IMR-90 (cell line): ENCODE measurements at regions not wholly inside any gene's neighbourhood (a gene's known extent, or its start where the extent isn't known, plus 50 kb on each side); places are given as distances from the start of the nearest gene placed in this dataset.

Experiments
- ATAC-seq: fragments of 200-7000 bp; cut with Tn5 transposase; 2 replicates; pipeline ENCODE4 v1.9.1; 2020; ENCODE audit warnings: low read depth, mild to moderate bottlenecking, moderate library complexity
- BruUV-seq: library from RNA; stranded (reverse); fragments of 400-500 nt; replicated peaks from 2 replicates; lab custom pipeline; 2021; lab: Mats Ljungman, UMichigan
- CTCF ChIA-PET: fragments of 300-600 bp; formaldehyde crosslinking; extraction: SDS; loops from one replicate; lab custom pipeline; 2021; ENCODE audit warnings: antibody characterized with exemption; lab: Yijun Ruan, JAX
- POLR2A ChIA-PET: fragments of 300-600 bp; sonication (Branson Sonifier 250); formaldehyde crosslinking; loops from one replicate; lab custom pipeline; 2022; ENCODE audit warnings: antibody characterized with exemption; ENCODE audit not compliant: unreplicated experiment; lab: Charles Lee
- DNase-seq: peaks from one replicate; pipeline ENCODE4 v3.0.0; 2013
- H2AFZ ChIP-seq: replicated peaks from 2 replicates; pipeline ENCODE3; 2013; ENCODE audit warnings: low read length, mild to moderate bottlenecking; ENCODE audit not compliant: poor library complexity
- H2AK5ac ChIP-seq: 2 replicates; pipeline ENCODE4 v1.6.1; 2013; ENCODE audit warnings: low read depth, low read length, inconsistent platforms
- H2AK9ac ChIP-seq: replicated peaks from 2 replicates; pipeline ENCODE3; 2013; ENCODE audit warnings: mild to moderate bottlenecking, low read depth, low read length, moderate library complexity; ENCODE audit not compliant: poor library complexity
- H2BK120ac ChIP-seq: 2 replicates; pipeline ENCODE4 v1.6.1; 2013; ENCODE audit warnings: low read depth, low read length, inconsistent platforms
- H2BK15ac ChIP-seq: 3 replicates; pipeline ENCODE4 v1.6.1; 2013; ENCODE audit warnings: low read depth, low read length, inconsistent platforms
- H2BK20ac ChIP-seq: 2 replicates; pipeline ENCODE4 v1.6.1; 2013; ENCODE audit warnings: low read depth, mild to moderate bottlenecking, inconsistent platforms, low read length, moderate library complexity
- H2BK5ac ChIP-seq: 2 replicates; pipeline ENCODE4 v1.6.1; 2013; ENCODE audit warnings: mild to moderate bottlenecking, low read depth, low read length, inconsistent platforms; ENCODE audit not compliant: poor library complexity, severe bottlenecking
- H3K14ac ChIP-seq: replicated peaks from 2 replicates; pipeline ENCODE4 v1.6.1; 2013; ENCODE audit warnings: low read depth, low read length, inconsistent platforms
- H3K18ac ChIP-seq: 2 replicates; pipeline ENCODE4 v1.6.1; 2013; ENCODE audit warnings: low read depth, low read length, control low read depth
- H3K23ac ChIP-seq: 2 replicates; pipeline ENCODE4 v1.6.1; 2013; ENCODE audit warnings: low read depth, low read length, inconsistent platforms
- H3K27ac ChIP-seq: 2 replicates; pipeline ENCODE4 v1.5.1; 2013; ENCODE audit warnings: mild to moderate bottlenecking, control low read depth, low read length; ENCODE audit not compliant: insufficient read depth
- H3K27me3 ChIP-seq: 2 replicates; pipeline ENCODE4 v1.6.1; 2013; ENCODE audit warnings: low read length; ENCODE audit not compliant: control insufficient read depth, insufficient read depth
- H3K36me3 ChIP-seq: 2 replicates; pipeline ENCODE4 v1.6.1; 2013; ENCODE audit warnings: low read length, mixed read lengths; ENCODE audit not compliant: control insufficient read depth, insufficient read depth
- H3K4ac ChIP-seq: 2 replicates; pipeline ENCODE4 v1.6.1; 2013; ENCODE audit warnings: low read depth, low read length, inconsistent platforms
- H3K4me1 ChIP-seq: 2 replicates; pipeline ENCODE4 v1.6.1; 2013; ENCODE audit warnings: low read length, mixed read lengths; ENCODE audit not compliant: control insufficient read depth, insufficient read depth
- H3K4me2 ChIP-seq: 2 replicates; pipeline ENCODE4 v1.6.1; 2013; ENCODE audit warnings: low read depth, mild to moderate bottlenecking, control low read depth, low read length, moderate library complexity
- H3K4me3 ChIP-seq: 2 replicates; pipeline ENCODE4 v1.5.1; 2013; ENCODE audit warnings: low read depth, mild to moderate bottlenecking, control low read depth, low read length, moderate library complexity; ENCODE audit not compliant: insufficient read depth
- H3K56ac ChIP-seq: 2 replicates; pipeline ENCODE4 v1.6.1; 2013; ENCODE audit warnings: low read length, inconsistent platforms; ENCODE audit not compliant: insufficient read depth; ENCODE audit errors: extremely low read depth
- H3K79me1 ChIP-seq, 2 experiments: 2 replicates each; pipeline ENCODE4 v1.6.1; 2013; ENCODE audit warnings: low read length in 2 of 2, inconsistent platforms in 1 of 2, low read depth in 1 of 2
- H3K9ac ChIP-seq: 2 replicates; pipeline ENCODE4 v1.6.1; 2013; ENCODE audit warnings: low read depth, low read length, control low read depth
- H3K9me1 ChIP-seq: 2 replicates; pipeline ENCODE4 v1.6.1; 2013; ENCODE audit warnings: low read length, inconsistent platforms; ENCODE audit not compliant: insufficient read depth
- H3K9me3 ChIP-seq: 2 replicates; pipeline ENCODE4 v1.6.1; 2013; ENCODE audit warnings: low read length; ENCODE audit not compliant: control insufficient read depth, insufficient read depth
- H4K20me1 ChIP-seq: 2 replicates; pipeline ENCODE4 v1.6.1; 2013; ENCODE audit warnings: low read length, inconsistent platforms; ENCODE audit not compliant: insufficient read depth
- H4K5ac ChIP-seq: 2 replicates; pipeline ENCODE4 v1.6.1; 2013; ENCODE audit warnings: mild to moderate bottlenecking, low read depth, low read length, control low read depth
- H4K8ac ChIP-seq, 2 experiments: 2 replicates each; pipeline ENCODE4 v1.6.1; 2013; ENCODE audit warnings: low read depth in 2 of 2, low read length in 2 of 2, control low read depth in 1 of 2, inconsistent platforms in 1 of 2
- H4K91ac ChIP-seq: 2 replicates; pipeline ENCODE4 v1.6.1; 2013; ENCODE audit warnings: low read depth, low read length, inconsistent platforms; ENCODE audit not compliant: insufficient read depth
- BHLHE40 ChIP-seq: fragments of 150-350 bp; IDR thresholded peaks from 2 replicates; pipeline ENCODE4 v1.6.1; 2016; ENCODE audit warnings: mild to moderate bottlenecking, low read depth, low read length
- CEBPB ChIP-seq: IDR thresholded peaks from 2 replicates; pipeline ENCODE4 v1.6.1; 2012; ENCODE audit warnings: low read depth, low read length, improper control_type of control experiment
- CHD1 ChIP-seq: IDR thresholded peaks from 2 replicates; pipeline ENCODE4 v1.6.1; 2012; ENCODE audit warnings: low read depth, low read length, improper control_type of control experiment
- CTCF ChIP-seq: conservative IDR thresholded peaks from 2 replicates; pipeline ENCODE4 v1.5.1; 2012; ENCODE audit warnings: mild to moderate bottlenecking, low read depth, low read length, improper control_type of control experiment
- ELK1 ChIP-seq: fragments of 150-350 bp; IDR thresholded peaks from 2 replicates; pipeline ENCODE4 v1.6.1; 2016; ENCODE audit warnings: low read depth, mild to moderate bottlenecking, low read length, moderate library complexity, borderline replicate concordance
- FOS ChIP-seq: fragments of 150-350 bp; IDR thresholded peaks from 2 replicates; pipeline ENCODE4 v1.6.1; 2016; ENCODE audit warnings: low read depth, low read length
- MAFK ChIP-seq: IDR thresholded peaks from 2 replicates; pipeline ENCODE4 v1.6.1; 2012; ENCODE audit warnings: low read depth, low read length, improper control_type of control experiment
- MAZ ChIP-seq: IDR thresholded peaks from 2 replicates; pipeline ENCODE4 v1.6.1; 2012; ENCODE audit warnings: low read depth, mild to moderate bottlenecking, low read length, improper control_type of control experiment, moderate library complexity, borderline replicate concordance
- MXI1 ChIP-seq: IDR thresholded peaks from 2 replicates; pipeline ENCODE4 v1.6.1; 2012; ENCODE audit warnings: low read depth, mild to moderate bottlenecking, low read length, moderate library complexity, borderline replicate concordance
- NFE2L2 ChIP-seq: fragments of 150-350 bp; IDR thresholded peaks from 2 replicates; pipeline ENCODE4 v1.6.1; 2016; ENCODE audit warnings: low read depth, mild to moderate bottlenecking, low read length
- POLR2A ChIP-seq: IDR thresholded peaks from 2 replicates; pipeline ENCODE4 v1.6.1; 2012; ENCODE audit warnings: mild to moderate bottlenecking, low read depth, low read length
- RAD21 ChIP-seq: IDR thresholded peaks from 2 replicates; pipeline ENCODE4 v1.6.1; 2012; ENCODE audit warnings: low read length, improper control_type of control experiment
- RCOR1 ChIP-seq: IDR thresholded peaks from 2 replicates; pipeline ENCODE4 v1.6.1; 2012; ENCODE audit warnings: mild to moderate bottlenecking, low read length, improper control_type of control experiment; ENCODE audit not compliant: insufficient replicate concordance
- RFX5 ChIP-seq: IDR thresholded peaks from 2 replicates; pipeline ENCODE4 v1.8.0; 2012; ENCODE audit warnings: low read depth, mild to moderate bottlenecking, low read length, moderate library complexity
- SMC3 ChIP-seq: fragments of 150-350 bp; IDR thresholded peaks from 2 replicates; pipeline ENCODE4 v1.6.1; 2016; ENCODE audit warnings: low read depth, mild to moderate bottlenecking, antibody characterized with exemption, low read length, moderate library complexity
- USF2 ChIP-seq: fragments of 150-350 bp; IDR thresholded peaks from 2 replicates; pipeline ENCODE4 v1.6.1; 2017; ENCODE audit warnings: mild to moderate bottlenecking, antibody characterized with exemption, low read length, low read depth
- WGBS, 2 experiments: methylation state at CpG; one replicate each; pipeline versions ENCODE4 v1.1.5 to v1.1.7; 2013; ENCODE audit warnings: missing lambda C conversion rate in 2 of 2; ENCODE audit not compliant: insufficient read length in 1 of 2; ENCODE audit errors: extremely low coverage in 2 of 2; 5-methylcytosine and 5-hydroxymethylcytosine counted together
- dilution Hi-C: fragments of 300-500 bp; cut with HindIII; formaldehyde crosslinking; loops from one replicate; pipeline ENCODE4 v1.14.3; 2018; ENCODE audit warnings: low sequenced_read_pairs; ENCODE audit not compliant: unreplicated experiment
- in situ Hi-C: fragments of 300-500 bp; cut with MboI; formaldehyde crosslinking; loops from 3 replicates; pipeline ENCODE4 v1.14.3; 2019; ENCODE audit warnings: low sequenced_read_pairs, inconsistent platforms, mixed read lengths
- intact Hi-C: fragments of 100-400 bp; cut with micrococcal nuclease; formaldehyde crosslinking; loops from 2 replicates; pipeline ENCODE4 v1.10.0; 2022

GRCh38 chr5:56710826-56711590 lies 104.3 kb upstream of the MAP3K1 start:
- no peak for TF ChIP-seq RAD21
- no peak for TF ChIP-seq CHD1
- TF ChIP-seq FOS = no peak
- no peak for TF ChIP-seq CEBPB
- TF ChIP-seq MAZ = no peak
- TF ChIP-seq MAFK = no peak
- no peak for TF ChIP-seq USF2
- no peak for TF ChIP-seq CTCF
- no peak for TF ChIP-seq SMC3
- TF ChIP-seq POLR2A = no peak
- TF ChIP-seq BHLHE40 = no peak
- TF ChIP-seq NFE2L2 = no peak
- no peak for TF ChIP-seq ELK1
- TF ChIP-seq RFX5 = no peak
- TF ChIP-seq MXI1 = no peak
- TF ChIP-seq RCOR1 = no peak
- Histone ChIP-seq H3K4ac (no peak overlapping the region), H3K9ac (no peak overlapping the region), H3K56ac (no peak overlapping the region), H2BK15ac (no peak overlapping the region), H4K91ac (no peak overlapping the region), H3K23ac (no peak overlapping the region), H4K20me1 (no peaks in the 10 kb centered on the region), H3K4me1 (no peaks in the 10 kb centered on the region), H3K14ac (no peak overlapping the region; the same call in 1 of the 2 replicates), H3K27ac (no peak overlapping the region), H3K9me3 (peaks cover 2% of the 10 kb centered on the region; the same call in 1 of the 2 replicates), H3K27me3 (no peaks in the 10 kb centered on the region; the same call in 1 of the 2 replicates), H4K8ac (no peak overlapping the region), H4K5ac (no peak overlapping the region), H3K79me1 (no peaks in the 10 kb centered on the region), H3K9me1 (no peaks in the 10 kb centered on the region), H3K4me2 (no peak overlapping the region), H3K36me3 (no peaks in the 10 kb centered on the region), H2BK5ac (peak overlapping the region; percentile 62), H3K18ac (no peak overlapping the region), H2AK9ac (no peak overlapping the region), H3K4me3 (no peak overlapping the region), H2BK20ac (peak overlapping the region; percentile 60; the same call in 1 of the 2 replicates), H2AFZ (no peak overlapping the region), H2BK120ac (peak overlapping the region; percentile 10; the same call in 1 of the 2 replicates), H2AK5ac (no peak overlapping the region)
- dilution Hi-C loops (no loop called here), intact Hi-C loops (no loop called here), in situ Hi-C loops (no loop called here)
- CTCF ChIA-PET = no interaction called here
- no TSS peak for BruUV-seq
- WGBS, 2 experiments = no CpG with 5 or more reads among the region's 3 CpGs
- POLR2A ChIA-PET = no interaction called here
- peak; percentile 47 for DNase-seq
- ATAC-seq = peak; percentile 48
